ENCODE measurements at regions not wholly inside any gene's neighbourhood (a gene's known extent, or its start where the extent isn't known, plus 50 kb on each side); places are given as distances from the start of the nearest gene placed in this dataset.

GRCh38 chr1:55588309-55588708 lies 373.1 kb upstream of the USP24 start:
- no peak for DNase-seq

GRCh38 chr1:55586771-55587170 lies 371.6 kb upstream of the USP24 start:
- DNase-seq: no peak

GRCh38 chr1:55585402-55585792 lies 370.2 kb upstream of the USP24 start:
- no peak for DNase-seq

- DNase-seq: no peak
Measured at GRCh38 chr1:55584526-55585401, 369.6 kb upstream of the USP24 start.

- no peak for DNase-seq
Measured at GRCh38 chr1:55582084-55582483, 366.9 kb upstream of the USP24 start.

GRCh38 chr1:55580845-55581332 lies 365.7 kb upstream of the USP24 start:
- no peak for DNase-seq

- no peak for DNase-seq
Measured at GRCh38 chr1:55579332-55580001, 364.3 kb upstream of the USP24 start.

GRCh38 chr1:55578646-55579045 lies 363.5 kb upstream of the USP24 start:
- DNase-seq: no peak

GRCh38 chr1:55575571-55576279 lies 360.6 kb upstream of the USP24 start:
- no peak for DNase-seq

GRCh38 chr1:55574691-55575225 lies 359.6 kb upstream of the USP24 start:
- no peak for DNase-seq

- no peak for DNase-seq
Measured at GRCh38 chr1:55572878-55573734, 357.9 kb upstream of the USP24 start.

- no peak for DNase-seq
Measured at GRCh38 chr1:55571767-55572166, 356.6 kb upstream of the USP24 start.

- DNase-seq: no peak
Measured at GRCh38 chr1:55569417-55569816, 354.3 kb upstream of the USP24 start.

- DNase-seq: no peak
Measured at GRCh38 chr1:55568732-55569131, 353.6 kb upstream of the USP24 start.

GRCh38 chr1:55560266-55560665 lies 345.1 kb upstream of the USP24 start:
- no peak for DNase-seq

GRCh38 chr1:55559842-55560241 lies 344.7 kb upstream of the USP24 start:
- DNase-seq: no peak

GRCh38 chr1:55559161-55559611 lies 344.0 kb upstream of the USP24 start:
- no peak for DNase-seq

- DNase-seq: no peak
Measured at GRCh38 chr1:55558515-55558914, 343.4 kb upstream of the USP24 start.

- no peak for DNase-seq
Measured at GRCh38 chr1:55555956-55556725, 341.0 kb upstream of the USP24 start.

- no peak for DNase-seq
Measured at GRCh38 chr1:55554611-55555010, 339.4 kb upstream of the USP24 start.

- DNase-seq: no peak
Measured at GRCh38 chr1:55552636-55553035, 337.5 kb upstream of the USP24 start.

All from NCI-H1930 (cell line).